HK-2 (cell line): ENCODE measurements at regions not wholly inside any gene's neighbourhood (a gene's known extent, or its start where the extent isn't known, plus 50 kb on each side); places are given as distances from the start of the nearest gene placed in this dataset.

ENCODE experiments used
- DNase-seq: peaks from one replicate; pipeline ENCODE4 v3.0.0-alpha.2; 2018; ENCODE audit not compliant: unreplicated experiment

- no peak for DNase-seq
These were observed 408.8 kb downstream of the ENC1 start for GRCh38 chr5:74231697-74232096.

- no peak for DNase-seq
These were observed 413.6 kb downstream of the ENC1 start for GRCh38 chr5:74226716-74227485.

GRCh38 chr5:74225587-74225986 is 414.9 kb downstream of the ENC1 start:
- no peak for DNase-seq

- no peak for DNase-seq
These were observed 416.2 kb downstream of the ENC1 start for GRCh38 chr5:74224331-74224730.

GRCh38 chr5:74222806-74223205 is 417.7 kb downstream of the ENC1 start:
- DNase-seq = no peak

- DNase-seq = no peak
These were observed 419.1 kb downstream of the ENC1 start for GRCh38 chr5:74221413-74221812.

- DNase-seq = no peak
These were observed 424.5 kb downstream of the ENC1 start for GRCh38 chr5:74216012-74216411.

GRCh38 chr5:74212336-74212735 is 428.2 kb downstream of the ENC1 start:
- DNase-seq = no peak

GRCh38 chr5:74209571-74209970 is 431.0 kb downstream of the ENC1 start:
- no peak for DNase-seq

- DNase-seq = peak; percentile 60
These were observed 433.7 kb downstream of the ENC1 start for GRCh38 chr5:74206579-74207550.

GRCh38 chr5:74205767-74206578 is 434.6 kb downstream of the ENC1 start:
- no peak for DNase-seq

GRCh38 chr5:74201334-74202081 is 439.0 kb downstream of the ENC1 start:
- DNase-seq = no peak

- DNase-seq = no peak
These were observed 440.0 kb downstream of the ENC1 start for GRCh38 chr5:74200560-74200959.

- no peak for DNase-seq
These were observed 440.9 kb downstream of the ENC1 start for GRCh38 chr5:74199436-74200210.

- DNase-seq = no peak
These were observed 441.5 kb downstream of the ENC1 start for GRCh38 chr5:74199005-74199404.

- no peak for DNase-seq
These were observed 442.4 kb downstream of the ENC1 start for GRCh38 chr5:74198156-74198555.

GRCh38 chr5:74196233-74196632 is 444.3 kb downstream of the ENC1 start:
- no peak for DNase-seq

- no peak for DNase-seq
These were observed 446.3 kb downstream of the ENC1 start for GRCh38 chr5:74194196-74194595.

- DNase-seq = no peak
These were observed 447.8 kb downstream of the ENC1 start for GRCh38 chr5:74192606-74193299.
